H1 (cell line): ENCODE measurements at regions not wholly inside any gene's neighbourhood (a gene's known extent, or its start where the extent isn't known, plus 50 kb on each side); places are given as distances from the start of the nearest gene placed in this dataset.

Experiments used
- CTCF ChIA-PET: fragments of 300-600 bp; sonication (Branson Sonifier 250); formaldehyde crosslinking; loops from one replicate; lab custom pipeline; 2021; ENCODE audit not compliant: partially characterized antibody; lab: Charles Lee
- POLR2A ChIA-PET: fragments of 300-600 bp; sonication (Branson Sonifier 250); formaldehyde crosslinking; loops from one replicate; lab custom pipeline; 2021; ENCODE audit warnings: inconsistent platforms; ENCODE audit not compliant: partially characterized antibody; lab: Charles Lee
- DNase-seq, 2 experiments: peaks; one replicate each; pipeline versions ENCODE4 v3.0.0 to v3.0.0-alpha.2; 2010 to 2022; ENCODE audit warnings: low spot score in 2 of 2, low read depth in 1 of 2, mixed read lengths in 1 of 2
- FAIRE-seq: peaks from 2 replicates; lab custom pipeline; 2011; peaks lifted over from hg19 to GRCh38; lab: Jason Lieb, UNC
- H2AFZ ChIP-seq: 2 replicates; pipeline ENCODE4 v1.8.1; 2012; ENCODE audit warnings: low read length, inconsistent platforms
- H2AK5ac ChIP-seq: 2 replicates; pipeline ENCODE4 v1.6.1; 2013; ENCODE audit warnings: low read depth, low read length
- H2BK120ac ChIP-seq: replicated peaks from 2 replicates; pipeline ENCODE3; 2013; ENCODE audit warnings: low read depth, low read length, inconsistent platforms
- H2BK12ac ChIP-seq: 2 replicates; pipeline ENCODE4 v1.6.1; 2013; ENCODE audit warnings: low read depth, low read length
- H2BK15ac ChIP-seq: 2 replicates; pipeline ENCODE4 v1.6.1; 2013; ENCODE audit warnings: low read length
- H2BK20ac ChIP-seq: 2 replicates; pipeline ENCODE4 v1.6.1; 2013; ENCODE audit warnings: low read length
- H2BK5ac ChIP-seq: 2 replicates; pipeline ENCODE4 v1.6.1; 2013; ENCODE audit warnings: low read depth, low read length
- H3K14ac ChIP-seq: 2 replicates; pipeline ENCODE4 v1.6.1; 2013; ENCODE audit warnings: inconsistent platforms; ENCODE audit not compliant: insufficient read length
- H3K18ac ChIP-seq: 2 replicates; pipeline ENCODE4 v1.6.1; 2013; ENCODE audit warnings: low read length; ENCODE audit errors: extremely low read depth
- H3K23ac ChIP-seq: 2 replicates; pipeline ENCODE4 v1.6.1; 2013; ENCODE audit warnings: inconsistent platforms; ENCODE audit not compliant: insufficient read length
- H3K23me2 ChIP-seq: 2 replicates; pipeline ENCODE4 v1.6.1; 2013; ENCODE audit warnings: low read depth, low read length
- H3K27ac ChIP-seq: 2 replicates; pipeline ENCODE4 v1.6.1; 2011; ENCODE audit warnings: low read depth, low read length, inconsistent platforms
- H3K27me3 ChIP-seq, 4 experiments: replicated peaks in 1 of 4; 1 replicate in 1 of 4; 2 replicates in 3 of 4; pipeline versions ENCODE4 v1.6.1 to v1.8.1; 2011 to 2013; ENCODE audit warnings: low read length in 3 of 4, mild to moderate bottlenecking in 3 of 4, inconsistent platforms in 2 of 4, mixed read lengths in 2 of 4, moderate library complexity in 1 of 4; ENCODE audit not compliant: control insufficient read depth in 3 of 4, insufficient read depth in 3 of 4; ENCODE audit errors: extremely low read depth in 1 of 4
- H3K36me3 ChIP-seq, 4 experiments: 2 replicates each; pipeline versions ENCODE4 v1.6.1 to v1.8.1; 2011 to 2013; ENCODE audit warnings: mild to moderate bottlenecking in 4 of 4, low read length in 3 of 4, moderate library complexity in 2 of 4, control low read depth in 1 of 4, inconsistent platforms in 1 of 4; ENCODE audit not compliant: insufficient read depth in 4 of 4, control insufficient read depth in 2 of 4
- H3K4ac ChIP-seq: replicated peaks from 2 replicates; pipeline ENCODE3; 2013; ENCODE audit warnings: low read length, low read depth, mixed read lengths, inconsistent platforms; ENCODE audit not compliant: insufficient read length
- H3K4me1 ChIP-seq, 4 experiments: replicated peaks in 1 of 4; 1 replicate in 1 of 4; 2 replicates in 3 of 4; pipeline versions ENCODE4 v1.6.1 to v1.8.1; 2011 to 2013; ENCODE audit warnings: low read length in 3 of 4, inconsistent platforms in 2 of 4, mixed read lengths in 1 of 4; ENCODE audit not compliant: insufficient read depth in 4 of 4, control insufficient read depth in 3 of 4
- H3K4me2 ChIP-seq, 2 experiments: 2 replicates each; pipeline versions ENCODE4 v1.6.1 to v1.8.1; 2011 to 2013; ENCODE audit warnings: low read depth in 2 of 2, low read length in 2 of 2, control low read depth in 1 of 2, inconsistent platforms in 1 of 2, mild to moderate bottlenecking in 1 of 2; ENCODE audit not compliant: insufficient read depth in 1 of 2
- H3K4me3 ChIP-seq, 4 experiments: fragments of 200-600, 300-600 bp in 1 of 4; sonication (generic), shearing (Covaris generic), sonication (Bioruptor Twin) in 1 of 4; 2 replicates each; pipeline versions ENCODE4 v1.5.1 to v1.8.1; 2011 to 2016; ENCODE audit warnings: low read length in 4 of 4, low read depth in 3 of 4, control low read depth in 2 of 4, inconsistent platforms in 2 of 4, mild to moderate bottlenecking in 2 of 4, mixed read lengths in 1 of 4, moderate library complexity in 1 of 4; ENCODE audit not compliant: insufficient read depth in 2 of 4; ENCODE audit errors: extremely low read depth in 1 of 4
- H3K56ac ChIP-seq: replicated peaks from 2 replicates; pipeline ENCODE3; 2013; ENCODE audit warnings: low read depth, mild to moderate bottlenecking, mixed read lengths, low read length, inconsistent platforms; ENCODE audit not compliant: insufficient read length
- H3K79me1 ChIP-seq: 2 replicates; pipeline ENCODE4 v1.6.1; 2013; ENCODE audit warnings: low read depth, low read length, control low read depth
- H3K79me2 ChIP-seq, 2 experiments: 2 replicates each; pipeline versions ENCODE4 v1.6.1 to v1.8.1; 2012 to 2013; ENCODE audit warnings: low read length in 2 of 2, mild to moderate bottlenecking in 2 of 2, inconsistent platforms in 1 of 2; ENCODE audit not compliant: insufficient read depth in 2 of 2, control insufficient read depth in 1 of 2
- H3K9ac ChIP-seq, 4 experiments: replicated peaks in 1 of 4; 1 replicate in 1 of 4; 2 replicates in 3 of 4; pipeline versions ENCODE4 v1.6.1 to v1.8.1; 2011 to 2013; ENCODE audit warnings: low read depth in 3 of 4, low read length in 3 of 4, control low read depth in 2 of 4, mild to moderate bottlenecking in 2 of 4, moderate library complexity in 2 of 4, inconsistent platforms in 1 of 4; ENCODE audit errors: extremely low read depth in 1 of 4
- H3K9me3 ChIP-seq, 2 experiments: 2 replicates each; pipeline versions ENCODE4 v1.6.1 to v1.8.1; 2012 to 2013; ENCODE audit warnings: mild to moderate bottlenecking in 2 of 2, moderate library complexity in 2 of 2, control low read depth in 1 of 2, inconsistent platforms in 1 of 2, low read depth in 1 of 2, low read length in 1 of 2, mixed read lengths in 1 of 2; ENCODE audit not compliant: insufficient read depth in 2 of 2
- H4K20me1 ChIP-seq, 2 experiments: replicated peaks in 1 of 2; 2 replicates each; pipeline versions ENCODE3 to v1.8.1; 2011 to 2013; ENCODE audit warnings: inconsistent platforms in 2 of 2, low read length in 2 of 2, mild to moderate bottlenecking in 1 of 2; ENCODE audit not compliant: insufficient read depth in 2 of 2, control insufficient read depth in 1 of 2
- H4K5ac ChIP-seq: 2 replicates; pipeline ENCODE4 v1.6.1; 2013; ENCODE audit warnings: low read length, low read depth, mixed read lengths, inconsistent platforms; ENCODE audit not compliant: insufficient read length
- H4K8ac ChIP-seq: 2 replicates; pipeline ENCODE4 v1.8.0; 2013; ENCODE audit warnings: mild to moderate bottlenecking, moderate library complexity, low read length, inconsistent platforms; ENCODE audit not compliant: insufficient read depth; ENCODE audit errors: extremely low read depth
- H4K91ac ChIP-seq: replicated peaks from 2 replicates; pipeline ENCODE3; 2013; ENCODE audit warnings: low read length, mixed read lengths, inconsistent platforms; ENCODE audit not compliant: insufficient read length
- EGR1 ChIP-seq: IDR thresholded peaks from 2 replicates; pipeline ENCODE4 v1.6.1; 2011; ENCODE audit warnings: low read depth, low read length, borderline replicate concordance
- MAFK ChIP-seq: IDR thresholded peaks from 2 replicates; pipeline ENCODE4 v1.6.1; 2012; ENCODE audit warnings: low read depth, mild to moderate bottlenecking, improper control_type of control experiment, low read length
- MAX ChIP-seq: IDR thresholded peaks from 2 replicates; pipeline ENCODE4 v1.6.1; 2012; ENCODE audit warnings: inconsistent platforms
- NANOG ChIP-seq: IDR thresholded peaks from 2 replicates; pipeline ENCODE4 v1.6.1; 2011; ENCODE audit warnings: low read length, low read depth, mild to moderate bottlenecking, inconsistent platforms; ENCODE audit not compliant: insufficient read depth, poor library complexity, severe bottlenecking
- RXRA ChIP-seq: IDR thresholded peaks from 2 replicates; pipeline ENCODE4 v1.6.1; 2011; ENCODE audit warnings: low read depth, mild to moderate bottlenecking, low read length, moderate library complexity; ENCODE audit not compliant: insufficient read depth
- TAF1 ChIP-seq: IDR thresholded peaks from 2 replicates; pipeline ENCODE4 v1.6.1; 2011; ENCODE audit warnings: mild to moderate bottlenecking, low read depth, low read length
- TAF7 ChIP-seq: optimal IDR thresholded peaks from 2 replicates; pipeline ENCODE3; 2011; ENCODE audit warnings: low read depth, mild to moderate bottlenecking, inconsistent platforms, low read length, moderate library complexity, borderline replicate concordance
- WGBS, 2 experiments: shearing (Covaris generic) in 1 of 2; methylation state at CpG; one replicate each; pipeline versions ENCODE4 v1.1.6 to v1.1.7; 2013 to 2015; ENCODE audit warnings: low lambda C conversion rate in 2 of 2, mixed read lengths in 2 of 2, inconsistent platforms in 1 of 2, low coverage in 1 of 2, missing lambda C conversion rate in 1 of 2; ENCODE audit not compliant: insufficient replicate concordance in 2 of 2, insufficient coverage in 1 of 2, insufficient read length in 1 of 2; ENCODE audit errors: extremely low coverage in 1 of 2, missing lambda C conversion rate in 1 of 2; 5-methylcytosine and 5-hydroxymethylcytosine counted together

- H2BK120ac ChIP-seq, result no peak overlapping the region
- H4K8ac ChIP-seq, result no peak overlapping the region
- H3K79me2 ChIP-seq, result no peaks in the 10 kb centered on the region
- 81% methylated on average over 3 of the region's 3 CpGs; no CpG with 5 or more reads in 1 of the 2 experiments for WGBS, 2 experiments
- H4K20me1 ChIP-seq, result no peaks in the 10 kb centered on the region
- DNase-seq (no peak), FAIRE-seq (no peak)
- ChIA-PET POLR2A (no interaction called here), CTCF (interaction anchor here (0.7 kb wide), 1 partner anchor 12 kb away, joined by 3 read pairs; no protein-coding TSS in a partner anchor)
- H3K9me3 ChIP-seq, result no peaks in the 10 kb centered on the region
- no peak overlapping the region for H2AK5ac ChIP-seq
- H3K4me2 ChIP-seq, result no peak overlapping the region
- H3K14ac ChIP-seq, result no peak overlapping the region
- peaks cover 2% of the 10 kb centered on the region; the same call in 1 of the 2 replicates for H3K79me1 ChIP-seq
- H2AFZ ChIP-seq, result no peak overlapping the region
- H3K4ac ChIP-seq, result no peak overlapping the region
- H3K27ac ChIP-seq, result no peak overlapping the region
- H4K91ac ChIP-seq, result no peak overlapping the region
- no peak overlapping the region for H3K9ac ChIP-seq
- H3K27me3 ChIP-seq, result peaks cover 0 to 1% (median 0%) of the 10 kb centered on the region in 4 experiments; a peak in 1 of 7 replicates
- no peak overlapping the region for H4K5ac ChIP-seq
- H3K36me3 ChIP-seq, result no peaks in the 10 kb centered on the region
- no peak for TF ChIP-seq MAFK
- TF ChIP-seq RXRA, result no peak
- no peak for TF ChIP-seq TAF1
- no peak for TF ChIP-seq NANOG
- TF ChIP-seq TAF7, result no peak
- TF ChIP-seq MAX, result no peak
- no peak for TF ChIP-seq EGR1
- no peak overlapping the region for H2BK15ac ChIP-seq
- H2BK20ac ChIP-seq, result no peak overlapping the region
- H3K4me3 ChIP-seq, result no peak overlapping the region
- no peak overlapping the region for H2BK12ac ChIP-seq
- 0 out of 2 replicates have a peak, but pooled peaks cover 2% of the 10 kb centered on the region for H3K23me2 ChIP-seq
- no peaks in the 10 kb centered on the region for H3K4me1 ChIP-seq
- no peak overlapping the region for H3K23ac ChIP-seq
- no peak overlapping the region for H2BK5ac ChIP-seq
- H3K18ac ChIP-seq, result no peak overlapping the region
- H3K56ac ChIP-seq, result no peak overlapping the region
These were observed 123.6 kb upstream of the EPB41L3 start for GRCh38 chr18:5667356-5667755.
